NCI-H2171 treated with DMSO at 0.1 percent for 48 hours (cell line): ENCODE measurements at regions not wholly inside any gene's neighbourhood (a gene's known extent, or its start where the extent isn't known, plus 50 kb on each side); places are given as distances from the start of the nearest gene placed in this dataset.
A peak's percentile ranks its signal among the peaks of the same experiment; 100 is the strongest.

Experiments used
- DNase-seq: peaks from one replicate; lab custom pipeline; 2025; lab: John Stamatoyannopoulos, UW

GRCh38 chr14:76664790-76665189, 96.5 kb upstream of the VASH1 start:
- DNase-seq: no peak

- DNase-seq: no peak
These were observed 94.5 kb upstream of the VASH1 start for GRCh38 chr14:76666746-76667145.

GRCh38 chr14:76669770-76670169, 91.5 kb upstream of the VASH1 start:
- no peak for DNase-seq

GRCh38 chr14:76672123-76672522, 89.1 kb upstream of the VASH1 start:
- no peak for DNase-seq

GRCh38 chr14:76673261-76673660, 88.0 kb upstream of the VASH1 start:
- DNase-seq: no peak

GRCh38 chr14:76675046-76675445, 86.2 kb upstream of the VASH1 start:
- DNase-seq: no peak

- DNase-seq: no peak
These were observed 84.7 kb upstream of the VASH1 start for GRCh38 chr14:76676539-76676938.

GRCh38 chr14:76677534-76678145, 83.6 kb upstream of the VASH1 start:
- no peak for DNase-seq

GRCh38 chr14:76678244-76678800, 82.9 kb upstream of the VASH1 start:
- DNase-seq: no peak

GRCh38 chr14:76682367-76682766, 78.9 kb upstream of the VASH1 start:
- no peak for DNase-seq

GRCh38 chr14:76686646-76687045, 74.6 kb upstream of the VASH1 start:
- DNase-seq: no peak

- peak; percentile 15 for DNase-seq
These were observed 73.5 kb upstream of the VASH1 start for GRCh38 chr14:76687611-76688382.

- no peak for DNase-seq
These were observed 72.9 kb upstream of the VASH1 start for GRCh38 chr14:76688383-76688671.

GRCh38 chr14:76690502-76691105, 70.7 kb upstream of the VASH1 start:
- no peak for DNase-seq

GRCh38 chr14:76694106-76694505, 67.2 kb upstream of the VASH1 start:
- DNase-seq: no peak

GRCh38 chr14:76695263-76695920, 65.9 kb upstream of the VASH1 start:
- no peak for DNase-seq

GRCh38 chr14:76696361-76696760, 64.9 kb upstream of the VASH1 start:
- no peak for DNase-seq

- no peak for DNase-seq
These were observed 64.5 kb upstream of the VASH1 start for GRCh38 chr14:76696791-76697190.

GRCh38 chr14:76697246-76697905, 63.9 kb upstream of the VASH1 start:
- peak; percentile 33 for DNase-seq

- DNase-seq: no peak
These were observed 63.1 kb upstream of the VASH1 start for GRCh38 chr14:76698191-76698590.

- DNase-seq: no peak
These were observed 62.6 kb upstream of the VASH1 start for GRCh38 chr14:76698631-76699030.
